SJSA1 (cell line): ENCODE measurements at regions not wholly inside any gene's neighbourhood (a gene's known extent, or its start where the extent isn't known, plus 50 kb on each side); places are given as distances from the start of the nearest gene placed in this dataset.
A peak's percentile ranks its signal among the peaks of the same experiment; 100 is the strongest.
"Not testable (repeated sequence)": the region's sequence is repeated elsewhere in the genome, so short reads cannot be mapped to it uniquely, and the experiment has no call there.

Experiments used
- DNase-seq, 2 experiments: peaks; one replicate each; pipeline ENCODE4 v3.0.0-alpha.2; 2015 to 2020; ENCODE audit warnings: low spot score in 2 of 2, low read depth in 1 of 2
- H3K27ac ChIP-seq: fragments of 250-450 bp; sonication (Bioruptor Pico); 2 replicates; pipeline ENCODE4 v1.5.1; 2020; ENCODE audit warnings: mild to moderate bottlenecking, moderate library complexity
- H3K27me3 ChIP-seq: fragments of 250-450 bp; sonication (Bioruptor Pico); replicated peaks from 2 replicates; pipeline ENCODE4 v1.5.1; 2020; ENCODE audit warnings: mild to moderate bottlenecking, moderate library complexity
- H3K36me3 ChIP-seq: fragments of 250-450 bp; sonication (Bioruptor Pico); 2 replicates; pipeline ENCODE4 v1.5.1; 2020; ENCODE audit warnings: mild to moderate bottlenecking
- H3K4me1 ChIP-seq: fragments of 250-450 bp; sonication (Bioruptor Pico); replicated peaks from 2 replicates; pipeline ENCODE4 v1.6.1; 2021; ENCODE audit warnings: mild to moderate bottlenecking
- H3K4me3 ChIP-seq: fragments of 250-450 bp; sonication (Bioruptor Pico); 2 replicates; pipeline ENCODE4 v1.5.1; 2020; ENCODE audit warnings: mild to moderate bottlenecking
- H3K9me3 ChIP-seq: fragments of 250-450 bp; sonication (Bioruptor Pico); replicated peaks from 2 replicates; pipeline ENCODE4 v1.5.1; 2020; ENCODE audit warnings: mild to moderate bottlenecking

- DNase-seq = no peak
- Histone ChIP-seq H3K4me3 (no peak overlapping the region), H3K9me3 (no peaks in the 10 kb centered on the region; the same call in 1 of the 2 replicates), H3K27me3 (no peaks in the 10 kb centered on the region; the same call in 1 of the 2 replicates), H3K36me3 (no peaks in the 10 kb centered on the region), H3K27ac (no peak overlapping the region), H3K4me1 (no peaks in the 10 kb centered on the region)
These were observed 98.3 kb upstream of the C7orf33 start for GRCh38 chr7:148492157-148492860.

GRCh38 chr7:148495605-148496004 is 95.0 kb upstream of the C7orf33 start:
- no peaks in the 10 kb centered on the region for H3K4me1 ChIP-seq
- DNase-seq = no peak
- H3K27ac ChIP-seq = no peak overlapping the region
- 0 out of 2 replicates have a peak, but pooled peaks cover 5% of the 10 kb centered on the region for H3K27me3 ChIP-seq
- H3K4me3 ChIP-seq = no peak overlapping the region
- H3K36me3 ChIP-seq = no peaks in the 10 kb centered on the region
- no peaks in the 10 kb centered on the region; the same call in 1 of the 2 replicates for H3K9me3 ChIP-seq

- no peak for DNase-seq
- H3K27me3 ChIP-seq = 0 out of 2 replicates have a peak, but pooled peaks cover 5% of the 10 kb centered on the region
- H3K4me3 ChIP-seq = no peak overlapping the region
- no peaks in the 10 kb centered on the region; the same call in 1 of the 2 replicates for H3K9me3 ChIP-seq
- H3K27ac ChIP-seq = no peak overlapping the region
- no peaks in the 10 kb centered on the region for H3K36me3 ChIP-seq
- no peaks in the 10 kb centered on the region for H3K4me1 ChIP-seq
These were observed 89.6 kb upstream of the C7orf33 start for GRCh38 chr7:148500978-148501377.

- no peak overlapping the region for H3K4me3 ChIP-seq
- no peaks in the 10 kb centered on the region for H3K4me1 ChIP-seq
- H3K36me3 ChIP-seq = no peaks in the 10 kb centered on the region
- no peak overlapping the region for H3K27ac ChIP-seq
- H3K9me3 ChIP-seq = no peaks in the 10 kb centered on the region; the same call in 1 of the 2 replicates
- DNase-seq = peak in 1 of 2 experiments; percentile 24
- H3K27me3 ChIP-seq = peaks cover 5% of the 10 kb centered on the region; the same call in 1 of the 2 replicates
These were observed 86.6 kb upstream of the C7orf33 start for GRCh38 chr7:148503900-148504487.

GRCh38 chr7:148505645-148506375 is 84.8 kb upstream of the C7orf33 start:
- no peak for DNase-seq
- no peaks in the 10 kb centered on the region for H3K36me3 ChIP-seq
- H3K9me3 ChIP-seq = no peaks in the 10 kb centered on the region; the same call in 1 of the 2 replicates
- H3K27me3 ChIP-seq = no peaks in the 10 kb centered on the region; the same call in 1 of the 2 replicates
- H3K4me3 ChIP-seq = no peak overlapping the region
- H3K4me1 ChIP-seq = no peaks in the 10 kb centered on the region
- H3K27ac ChIP-seq = no peak overlapping the region

- not testable (repeated sequence) for H3K36me3 ChIP-seq, DNase-seq, H3K9me3 ChIP-seq, H3K4me3 ChIP-seq, H3K27ac ChIP-seq, H3K27me3 ChIP-seq, H3K4me1 ChIP-seq
These were observed 83.4 kb upstream of the C7orf33 start for GRCh38 chr7:148507064-148507573.

GRCh38 chr7:148507787-148508186 is 82.8 kb upstream of the C7orf33 start:
- H3K36me3 ChIP-seq = no peaks in the 10 kb centered on the region
- H3K4me1 ChIP-seq = no peaks in the 10 kb centered on the region
- H3K9me3 ChIP-seq = no peaks in the 10 kb centered on the region
- no peak overlapping the region for H3K4me3 ChIP-seq
- H3K27ac ChIP-seq = no peak overlapping the region
- peaks cover 2% of the 10 kb centered on the region; the same call in 1 of the 2 replicates for H3K27me3 ChIP-seq
- DNase-seq = no peak

GRCh38 chr7:148514236-148514635 is 76.3 kb upstream of the C7orf33 start:
- Histone ChIP-seq H3K9me3 (no peaks in the 10 kb centered on the region), H3K36me3 (no peaks in the 10 kb centered on the region), H3K4me1 (no peaks in the 10 kb centered on the region), H3K27ac (no peak overlapping the region), H3K27me3 (peaks cover 2% of the 10 kb centered on the region; the same call in 1 of the 2 replicates), H3K4me3 (no peak overlapping the region)
- no peak for DNase-seq

- Histone ChIP-seq H3K9me3 (no peaks in the 10 kb centered on the region), H3K4me1 (no peaks in the 10 kb centered on the region), H3K27me3 (peaks cover 2% of the 10 kb centered on the region; the same call in 1 of the 2 replicates), H3K36me3 (no peaks in the 10 kb centered on the region), H3K27ac (no peak overlapping the region), H3K4me3 (no peak overlapping the region)
- DNase-seq = no peak
These were observed 75.3 kb upstream of the C7orf33 start for GRCh38 chr7:148515237-148515636.

- Histone ChIP-seq H3K9me3 (no peaks in the 10 kb centered on the region), H3K4me3 (no peak overlapping the region), H3K36me3 (no peaks in the 10 kb centered on the region), H3K4me1 (no peaks in the 10 kb centered on the region), H3K27me3 (peaks cover 2% of the 10 kb centered on the region; the same call in 1 of the 2 replicates), H3K27ac (no peak overlapping the region)
- DNase-seq = no peak
These were observed 74.6 kb upstream of the C7orf33 start for GRCh38 chr7:148515728-148516695.

GRCh38 chr7:148519386-148519785 is 71.2 kb upstream of the C7orf33 start:
- not testable (repeated sequence) for H3K9me3 ChIP-seq, DNase-seq, H3K4me1 ChIP-seq, H3K36me3 ChIP-seq, H3K27ac ChIP-seq, H3K4me3 ChIP-seq
- peaks cover 18% of the 10 kb centered on the region for H3K27me3 ChIP-seq

GRCh38 chr7:148521271-148521670 is 69.3 kb upstream of the C7orf33 start:
- H3K9me3 ChIP-seq = no peaks in the 10 kb centered on the region
- peaks cover 23% of the 10 kb centered on the region for H3K27me3 ChIP-seq
- no peak for DNase-seq
- no peaks in the 10 kb centered on the region for H3K36me3 ChIP-seq
- no peaks in the 10 kb centered on the region for H3K4me1 ChIP-seq
- no peak overlapping the region for H3K27ac ChIP-seq
- no peak overlapping the region for H3K4me3 ChIP-seq

- Histone ChIP-seq H3K27ac (no peak overlapping the region), H3K4me3 (no peak overlapping the region), H3K36me3 (no peaks in the 10 kb centered on the region), H3K9me3 (no peaks in the 10 kb centered on the region), H3K27me3 (peaks cover 23% of the 10 kb centered on the region), H3K4me1 (no peaks in the 10 kb centered on the region)
- no peak for DNase-seq
These were observed 67.0 kb upstream of the C7orf33 start for GRCh38 chr7:148523550-148523949.
